K562 (cell line): ENCODE measurements at regions not wholly inside any gene's neighbourhood (a gene's known extent, or its start where the extent isn't known, plus 50 kb on each side); places are given as distances from the start of the nearest gene placed in this dataset.

Experiments used
- BMI1 ChIP-seq: fragments of 150-350 bp; IDR thresholded peaks from 2 replicates; pipeline ENCODE4 v1.6.1; 2014; ENCODE audit warnings: low read length
- CTCF ChIP-seq, 3 experiments: IDR thresholded peaks in 2 of 3; conservative IDR thresholded peaks in 1 of 3; 2 replicates each; pipeline ENCODE4 v1.5.1; 2011 to 2012; ENCODE audit warnings: low read length in 3 of 3, mild to moderate bottlenecking in 3 of 3, control low read depth in 2 of 3, improper control_type of control experiment in 1 of 3, inconsistent platforms in 1 of 3, low read depth in 1 of 3, mixed read lengths in 1 of 3, moderate library complexity in 1 of 3; ENCODE audit not compliant: insufficient read depth in 2 of 3
- ETS1 ChIP-seq: conservative IDR thresholded peaks from 2 replicates; pipeline ENCODE4 v1.6.1; 2011; ENCODE audit warnings: low read depth, mild to moderate bottlenecking, low read length; ENCODE audit not compliant: control insufficient read depth
- HLTF ChIP-seq: fragments of 450-650 bp; IDR thresholded peaks from 2 replicates; pipeline ENCODE4 v1.6.1; 2016
- HNRNPK ChIP-seq: fragments of 200-400 bp; formaldehyde crosslinking; IDR thresholded peaks from one replicate; pipeline ENCODE4 v1.6.1; 2018; ENCODE audit warnings: mild to moderate bottlenecking, low read depth, low read length; ENCODE audit not compliant: poor library complexity, severe bottlenecking
- POLR2A ChIP-seq: fragments of 450-650 bp; conservative IDR thresholded peaks from 2 replicates; pipeline ENCODE4 v1.6.1; 2016
- POLR2AphosphoS5 ChIP-seq: IDR thresholded peaks from 2 replicates; pipeline ENCODE4 v1.6.1; 2011; ENCODE audit warnings: mild to moderate bottlenecking, low read depth, low read length, moderate library complexity; ENCODE audit not compliant: control insufficient read depth, insufficient read depth
- RCOR1 ChIP-seq, 2 experiments: IDR thresholded peaks; 2 replicates each; pipeline ENCODE4 v1.6.1; 2012; ENCODE audit warnings: low read depth in 2 of 2, low read length in 2 of 2, borderline replicate concordance in 1 of 2, improper control_type of control experiment in 1 of 2
- SIN3A ChIP-seq, 2 experiments: fragments of 150-350 bp in 1 of 2; IDR thresholded peaks; 2 replicates each; pipeline ENCODE4 v1.6.1; 2011 to 2016; ENCODE audit warnings: borderline replicate concordance in 2 of 2, low read depth in 2 of 2, low read length in 2 of 2, mild to moderate bottlenecking in 2 of 2, moderate library complexity in 2 of 2; ENCODE audit not compliant: control insufficient read depth in 1 of 2
- SRSF3 ChIP-seq: fragments of 200-400 bp; formaldehyde crosslinking; IDR thresholded peaks from 2 replicates; pipeline ENCODE4 v1.6.1; 2016; ENCODE audit warnings: mild to moderate bottlenecking, low read length, moderate library complexity; ENCODE audit not compliant: insufficient read depth
- STAT5B ChIP-seq: fragments of 250-450 bp; sonication (Bioruptor Pico); IDR thresholded peaks from 2 replicates; pipeline ENCODE4 v1.8.0; 2021; ENCODE audit warnings: mild to moderate bottlenecking, inconsistent platforms
- ZNF512 ChIP-seq: IDR thresholded peaks from 2 replicates; pipeline ENCODE4 v1.6.1; 2016; ENCODE audit warnings: missing genetic modification characterization, missing compliant biosample characterization

GRCh38 chr14:28703482-28703881 lies 63.1 kb upstream of the FOXG1 start:
- TF ChIP-seq ZNF512 (tag) (no peak), POLR2AphosphoS5 (no peak), HLTF (no peak), SRSF3 (no peak), POLR2A (no peak), CTCF (IDR thresholded peaks at IDR 0.05 in 2 of 3, conservative IDR thresholded peaks at IDR 0.05 in 1 of 3; ENCODE audit: insufficient read depth in 2 of 3, low read depth in 1 of 3, low read length in 3 of 3) (no peak), ETS1 (no peak), STAT5B (no peak), HNRNPK (no peak), BMI1 (no peak), SIN3A (IDR thresholded peaks at IDR 0.05; ENCODE audit: borderline replicate concordance in 2 of 2, control insufficient read depth in 1 of 2, low read depth in 2 of 2, low read length in 2 of 2) (no peak), RCOR1 (IDR thresholded peaks at IDR 0.05; ENCODE audit: borderline replicate concordance in 1 of 2, low read depth in 2 of 2, low read length in 2 of 2) (no peak)
